ENCODE measurements at regions not wholly inside any gene's neighbourhood (a gene's known extent, or its start where the extent isn't known, plus 50 kb on each side); places are given as distances from the start of the nearest gene placed in this dataset.
"Not testable (repeated sequence)": the region's sequence is repeated elsewhere in the genome, so short reads cannot be mapped to it uniquely, and the experiment has no call there.

DNA sequence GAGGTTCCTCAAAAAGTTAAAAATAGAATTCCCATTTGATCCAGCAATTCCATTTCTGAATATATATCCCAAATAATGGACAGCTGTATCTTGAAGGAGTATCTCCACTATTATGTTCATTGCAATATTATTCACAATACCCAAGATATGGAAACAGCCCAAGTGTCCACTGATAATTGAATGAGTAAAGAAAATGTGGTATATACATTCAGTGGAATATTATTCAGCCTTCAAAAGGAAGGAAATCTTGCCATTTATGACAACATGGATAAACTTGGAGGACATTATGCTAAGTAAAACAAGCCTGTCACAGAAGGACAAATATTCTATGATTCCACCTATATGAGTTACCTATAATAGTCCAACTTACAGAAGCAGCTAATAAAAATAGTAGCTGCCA, 979.0 kb downstream of the SLC6A15 start:
- Histone ChIP-seq H3K4me1 (ENCODE audit: insufficient read depth, low read length, severe bottlenecking) (no peaks in the 10 kb centered on the region), H4K20me1 (ENCODE audit: insufficient read depth, low read length) (no peaks in the 10 kb centered on the region), H3K9me3 (ENCODE audit: low read length) (no peaks in the 10 kb centered on the region), H3F3A (ENCODE audit: insufficient read depth, low read length) (no peaks in the 10 kb centered on the region), H3K36me3 (ENCODE audit: insufficient read depth, low read length) (no peaks in the 10 kb centered on the region), H3K4me3 (ENCODE audit: low read depth, low read length, poor library complexity, severe bottlenecking) (no peak overlapping the region), H3K9me2 (ENCODE audit: low read depth, low read length) (no peaks in the 10 kb centered on the region; the same call in 1 of the 2 replicates), H3K27ac (ENCODE audit: low read depth, low read length, poor library complexity, severe bottlenecking) (no peak overlapping the region), H3K79me2 (ENCODE audit: insufficient read depth, low read length) (no peaks in the 10 kb centered on the region), H3K27me3 (ENCODE audit: insufficient read depth, low read length) (no peaks in the 10 kb centered on the region), H2AFZ (ENCODE audit: low read length) (no peak overlapping the region), H3K4me2 (ENCODE audit: low read length) (no peak overlapping the region), H3K9ac (ENCODE audit: low read length) (no peak overlapping the region)
- no peak for TF ChIP-seq EZH2 (IDR thresholded peaks at IDR 0.05; ENCODE audit: borderline replicate concordance, low read length)
- TF ChIP-seq, protein P1, sequence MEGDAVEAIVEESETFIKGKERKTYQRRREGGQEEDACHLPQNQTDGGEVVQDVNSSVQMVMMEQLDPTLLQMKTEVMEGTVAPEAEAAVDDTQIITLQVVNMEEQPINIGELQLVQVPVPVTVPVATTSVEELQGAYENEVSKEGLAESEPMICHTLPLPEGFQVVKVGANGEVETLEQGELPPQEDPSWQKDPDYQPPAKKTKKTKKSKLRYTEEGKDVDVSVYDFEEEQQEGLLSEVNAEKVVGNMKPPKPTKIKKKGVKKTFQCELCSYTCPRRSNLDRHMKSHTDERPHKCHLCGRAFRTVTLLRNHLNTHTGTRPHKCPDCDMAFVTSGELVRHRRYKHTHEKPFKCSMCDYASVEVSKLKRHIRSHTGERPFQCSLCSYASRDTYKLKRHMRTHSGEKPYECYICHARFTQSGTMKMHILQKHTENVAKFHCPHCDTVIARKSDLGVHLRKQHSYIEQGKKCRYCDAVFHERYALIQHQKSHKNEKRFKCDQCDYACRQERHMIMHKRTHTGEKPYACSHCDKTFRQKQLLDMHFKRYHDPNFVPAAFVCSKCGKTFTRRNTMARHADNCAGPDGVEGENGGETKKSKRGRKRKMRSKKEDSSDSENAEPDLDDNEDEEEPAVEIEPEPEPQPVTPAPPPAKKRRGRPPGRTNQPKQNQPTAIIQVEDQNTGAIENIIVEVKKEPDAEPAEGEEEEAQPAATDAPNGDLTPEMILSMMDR (IDR thresholded peaks at IDR 0.05; ENCODE audit: low read length): no peak

DNA sequence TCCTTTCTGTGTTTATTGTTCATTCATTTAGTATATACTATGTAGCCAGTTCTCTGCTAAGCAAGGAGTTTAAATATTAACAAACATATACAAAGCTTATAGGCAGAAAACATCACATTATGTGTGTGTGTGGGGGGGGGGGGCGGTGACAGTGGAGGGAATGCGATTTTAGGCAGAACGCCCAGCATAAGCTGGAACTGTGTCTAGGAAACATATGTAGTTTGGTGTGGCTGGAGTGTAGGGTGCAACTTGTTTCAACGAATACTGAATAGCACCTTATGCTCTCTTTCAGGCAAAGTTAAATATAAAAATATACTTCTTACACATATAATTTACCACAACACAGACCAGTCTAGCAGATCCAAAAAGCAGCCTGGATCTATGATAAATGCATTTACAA, 980.6 kb downstream of the SLC6A15 start:
- H4K20me1 ChIP-seq (ENCODE audit: insufficient read depth, low read length): no peaks in the 10 kb centered on the region
- H3K79me2 ChIP-seq (ENCODE audit: insufficient read depth, low read length): no peaks in the 10 kb centered on the region
- H3K27ac ChIP-seq (ENCODE audit: low read depth, low read length, poor library complexity, severe bottlenecking): no peak overlapping the region
- H3K4me3 ChIP-seq (ENCODE audit: low read depth, low read length, poor library complexity, severe bottlenecking): no peak overlapping the region
- no peak overlapping the region for H3K4me2 ChIP-seq (ENCODE audit: low read length)
- no peaks in the 10 kb centered on the region for H3F3A ChIP-seq (ENCODE audit: insufficient read depth, low read length)
- no peaks in the 10 kb centered on the region for H3K4me1 ChIP-seq (ENCODE audit: insufficient read depth, low read length, severe bottlenecking)
- no peaks in the 10 kb centered on the region; the same call in 1 of the 2 replicates for H3K9me2 ChIP-seq (ENCODE audit: low read depth, low read length)
- TF ChIP-seq, protein P1 (IDR thresholded peaks at IDR 0.05; ENCODE audit: low read length): no peak
- TF ChIP-seq EZH2 (IDR thresholded peaks at IDR 0.05; ENCODE audit: borderline replicate concordance, low read length): no peak
- no peaks in the 10 kb centered on the region for H3K27me3 ChIP-seq (ENCODE audit: insufficient read depth, low read length)
- H3K9ac ChIP-seq (ENCODE audit: low read length): no peak overlapping the region
- H2AFZ ChIP-seq (ENCODE audit: low read length): no peak overlapping the region
- H3K36me3 ChIP-seq (ENCODE audit: insufficient read depth, low read length): no peaks in the 10 kb centered on the region
- no peaks in the 10 kb centered on the region for H3K9me3 ChIP-seq (ENCODE audit: low read length)

GRCh38 chr12:83931451-83931850, 981.1 kb downstream of the SLC6A15 start:
- no peaks in the 10 kb centered on the region for H3K79me2 ChIP-seq (ENCODE audit: insufficient read depth, low read length)
- H3K4me3 ChIP-seq (ENCODE audit: low read depth, low read length, poor library complexity, severe bottlenecking): no peak overlapping the region
- no peaks in the 10 kb centered on the region for H3K36me3 ChIP-seq (ENCODE audit: insufficient read depth, low read length)
- H4K20me1 ChIP-seq (ENCODE audit: insufficient read depth, low read length): no peaks in the 10 kb centered on the region
- no peaks in the 10 kb centered on the region; the same call in 1 of the 2 replicates for H3K9me2 ChIP-seq (ENCODE audit: low read depth, low read length)
- no peak for TF ChIP-seq EZH2 (IDR thresholded peaks at IDR 0.05; ENCODE audit: borderline replicate concordance, low read length)
- TF ChIP-seq, protein P1 (IDR thresholded peaks at IDR 0.05; ENCODE audit: low read length): no peak
- H2AFZ ChIP-seq (ENCODE audit: low read length): no peak overlapping the region
- no peaks in the 10 kb centered on the region for H3K4me1 ChIP-seq (ENCODE audit: insufficient read depth, low read length, severe bottlenecking)
- no peak overlapping the region for H3K27ac ChIP-seq (ENCODE audit: low read depth, low read length, poor library complexity, severe bottlenecking)
- H3F3A ChIP-seq (ENCODE audit: insufficient read depth, low read length): no peaks in the 10 kb centered on the region
- no peaks in the 10 kb centered on the region for H3K9me3 ChIP-seq (ENCODE audit: low read length)
- no peak overlapping the region for H3K4me2 ChIP-seq (ENCODE audit: low read length)
- no peaks in the 10 kb centered on the region for H3K27me3 ChIP-seq (ENCODE audit: insufficient read depth, low read length)
- no peak overlapping the region for H3K9ac ChIP-seq (ENCODE audit: low read length)

DNA sequence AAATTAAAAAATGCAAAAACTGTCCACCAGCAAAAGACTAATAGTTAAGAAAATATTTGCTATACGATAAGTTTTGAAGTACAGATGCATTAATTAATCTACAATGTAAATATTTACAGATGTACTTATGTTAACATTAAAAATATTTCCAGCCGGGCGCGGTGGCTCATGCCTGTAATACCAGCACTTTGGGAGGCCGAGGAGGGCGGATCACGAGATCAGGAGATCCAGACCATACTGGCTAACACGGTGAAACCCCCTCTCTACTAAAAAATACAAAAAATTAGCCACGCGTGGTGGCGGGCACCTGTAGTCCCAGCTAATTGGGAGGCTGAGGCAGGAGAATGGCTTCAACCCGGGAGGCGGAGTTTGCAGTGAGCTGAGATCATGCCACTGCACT, 982.8 kb downstream of the SLC6A15 start:
- H3K27ac ChIP-seq (ENCODE audit: low read depth, low read length, poor library complexity, severe bottlenecking): not testable (repeated sequence)

More for the DNA sequence above, 982.8 kb downstream of the SLC6A15 start:
- H3K9me3 ChIP-seq (ENCODE audit: low read length); H3F3A ChIP-seq (ENCODE audit: insufficient read depth, low read length); H3K4me3 ChIP-seq (ENCODE audit: low read depth, low read length, poor library complexity, severe bottlenecking); H3K79me2 ChIP-seq (ENCODE audit: insufficient read depth, low read length); H3K27me3 ChIP-seq (ENCODE audit: insufficient read depth, low read length); H3K9me2 ChIP-seq (ENCODE audit: low read depth, low read length); H3K4me1 ChIP-seq (ENCODE audit: insufficient read depth, low read length, severe bottlenecking); H4K20me1 ChIP-seq (ENCODE audit: insufficient read depth, low read length); H2AFZ ChIP-seq (ENCODE audit: low read length); H3K9ac ChIP-seq (ENCODE audit: low read length); H3K4me2 ChIP-seq (ENCODE audit: low read length); H3K36me3 ChIP-seq (ENCODE audit: insufficient read depth, low read length): not testable (repeated sequence)
